GM21526 (cell line): ENCODE measurements at regions not wholly inside any gene's neighbourhood (a gene's known extent, or its start where the extent isn't known, plus 50 kb on each side); places are given as distances from the start of the nearest gene placed in this dataset.

Experiments
- ATAC-seq: cut with Tn5 transposase; IDR thresholded peaks from one replicate; pipeline ENCODE4 v1.9.1; 2021; ENCODE audit warnings: moderate library complexity; ENCODE audit not compliant: unreplicated experiment, low FRiP score

GRCh38 chr2:106628377-106628776 lies 141.2 kb downstream of the CD8B2 start:
- no peak for ATAC-seq

GRCh38 chr2:106629981-106630380 lies 142.8 kb downstream of the CD8B2 start:
- no peak for ATAC-seq

- ATAC-seq, result no peak
Measured at GRCh38 chr2:106631281-106631680, 144.1 kb downstream of the CD8B2 start.

- no peak for ATAC-seq
Measured at GRCh38 chr2:106638043-106638442, 150.9 kb downstream of the CD8B2 start.

GRCh38 chr2:106638580-106638979 lies 151.4 kb downstream of the CD8B2 start:
- ATAC-seq, result no peak

- no peak for ATAC-seq
Measured at GRCh38 chr2:106642679-106643078, 155.5 kb downstream of the CD8B2 start.

GRCh38 chr2:106644623-106645022 lies 157.5 kb downstream of the CD8B2 start:
- no peak for ATAC-seq

GRCh38 chr2:106646605-106647004 lies 159.4 kb downstream of the CD8B2 start:
- no peak for ATAC-seq

- ATAC-seq, result no peak
Measured at GRCh38 chr2:106649306-106649705, 162.1 kb downstream of the CD8B2 start.

- no peak for ATAC-seq
Measured at GRCh38 chr2:106653465-106653864, 166.3 kb downstream of the CD8B2 start.

GRCh38 chr2:106658616-106659015 lies 171.5 kb downstream of the CD8B2 start:
- ATAC-seq, result no peak

GRCh38 chr2:106664669-106665068 lies 177.5 kb downstream of the CD8B2 start:
- peak; percentile 81 for ATAC-seq

GRCh38 chr2:106667478-106668070 lies 180.4 kb downstream of the CD8B2 start:
- ATAC-seq, result no peak

GRCh38 chr2:106685180-106685897 lies 198.2 kb downstream of the CD8B2 start:
- no peak for ATAC-seq

GRCh38 chr2:106686814-106687213 lies 199.2 kb downstream of the ST6GAL2 start:
- ATAC-seq, result no peak

- ATAC-seq, result no peak
Measured at GRCh38 chr2:106694964-106695470, 190.9 kb downstream of the ST6GAL2 start.

GRCh38 chr2:106695919-106696318 lies 190.0 kb downstream of the ST6GAL2 start:
- ATAC-seq, result no peak

GRCh38 chr2:106700616-106701015 lies 185.4 kb downstream of the ST6GAL2 start:
- no peak for ATAC-seq

GRCh38 chr2:106701203-106702022 lies 184.6 kb downstream of the ST6GAL2 start:
- no peak for ATAC-seq

GRCh38 chr2:106703161-106703560 lies 182.8 kb downstream of the ST6GAL2 start:
- no peak for ATAC-seq

- no peak for ATAC-seq
Measured at GRCh38 chr2:106704798-106705197, 181.2 kb downstream of the ST6GAL2 start.
